WTC11 (cell line): ENCODE measurements at regions not wholly inside any gene's neighbourhood (a gene's known extent, or its start where the extent isn't known, plus 50 kb on each side); places are given as distances from the start of the nearest gene placed in this dataset.

Experiments used
- ATAC-seq: fragments of 200-7000 bp; cut with Tn5 transposase; 2 replicates; pipeline ENCODE4 v1.10.0; 2021; ENCODE audit warnings: mild to moderate bottlenecking, moderate library complexity
- CTCF ChIA-PET: fragments of 300-600 bp; sonication (Branson Sonifier 250); formaldehyde crosslinking; loops from one replicate; lab custom pipeline; 2021; ENCODE audit warnings: antibody characterized with exemption; lab: Charles Lee
- POLR2A ChIA-PET: fragments of 350-600 bp; sonication (Branson Sonifier 250); formaldehyde crosslinking; loops from one replicate; lab custom pipeline; 2021; ENCODE audit warnings: antibody characterized with exemption; lab: Charles Lee
- DNase-seq: peaks from one replicate; pipeline ENCODE4 v3.0.0; 2021; ENCODE audit warnings: low spot score
- H3K27ac Mint-ChIP-seq: 2 replicates; pipeline ENCODE4 v1.8.0; 2021; ENCODE audit warnings: mixed read lengths
- H3K27me3 Mint-ChIP-seq: 2 replicates; pipeline ENCODE4 v1.8.0; 2021; ENCODE audit warnings: low read depth, mild to moderate bottlenecking, moderate library complexity, mixed read lengths
- H3K36me3 Mint-ChIP-seq: 2 replicates; pipeline ENCODE4 v1.8.0; 2021; ENCODE audit warnings: mixed read lengths
- H3K4me1 Mint-ChIP-seq: 2 replicates; pipeline ENCODE4 v1.8.0; 2022; ENCODE audit warnings: mixed read lengths
- H3K4me3 Mint-ChIP-seq: 2 replicates; pipeline ENCODE4 v1.8.0; 2021; ENCODE audit warnings: mild to moderate bottlenecking, moderate library complexity, mixed read lengths
- H3K9me3 Mint-ChIP-seq: 2 replicates; pipeline ENCODE4 v1.8.0; 2021; ENCODE audit warnings: mixed read lengths
- AR ChIP-seq: fragments of 250-450 bp; sonication (Bioruptor Pico); IDR thresholded peaks from 2 replicates; pipeline ENCODE4 v1.9.0; 2021; ENCODE audit warnings: mild to moderate bottlenecking
- ATF3 ChIP-seq: sonication (generic); formaldehyde crosslinking; conservative IDR thresholded peaks from 2 replicates; pipeline ENCODE4 v1.8.1; 2022; ENCODE audit warnings: mild to moderate bottlenecking, missing genetic modification reagents
- CTCF ChIP-seq: fragments of 200-600 bp; IDR thresholded peaks from 2 replicates; pipeline ENCODE4 v1.8.0; 2022; ENCODE audit warnings: antibody characterized with exemption
- E2F4 ChIP-seq: sonication (generic); formaldehyde crosslinking; IDR thresholded peaks from 2 replicates; pipeline ENCODE4 v1.8.1; 2022; ENCODE audit warnings: low read depth, mild to moderate bottlenecking, moderate library complexity, missing genetic modification reagents, borderline replicate concordance
- E2F5 ChIP-seq: sonication (generic); formaldehyde crosslinking; IDR thresholded peaks from 2 replicates; pipeline ENCODE4 v1.8.1; 2022; ENCODE audit warnings: mild to moderate bottlenecking, moderate library complexity, missing genetic modification reagents
- ERG ChIP-seq: fragments of 250-450 bp; sonication (Bioruptor Pico); IDR thresholded peaks from 2 replicates; pipeline ENCODE4 v1.8.0; 2021; ENCODE audit warnings: mild to moderate bottlenecking
- HMGXB4 ChIP-seq: sonication (generic); formaldehyde crosslinking; IDR thresholded peaks from 2 replicates; pipeline ENCODE4 v1.8.1; 2023; ENCODE audit warnings: mild to moderate bottlenecking, moderate library complexity, missing genetic modification reagents
- KAT7 ChIP-seq: sonication (generic); formaldehyde crosslinking; IDR thresholded peaks from 2 replicates; pipeline ENCODE4 v1.8.1; 2023; ENCODE audit warnings: missing genetic modification reagents, mild to moderate bottlenecking, borderline replicate concordance
- MAX ChIP-seq: sonication (generic); formaldehyde crosslinking; IDR thresholded peaks from 2 replicates; pipeline ENCODE4 v1.8.0; 2022; ENCODE audit warnings: mild to moderate bottlenecking, missing genetic modification reagents
- MLX ChIP-seq: sonication (generic); formaldehyde crosslinking; IDR thresholded peaks from 2 replicates; pipeline ENCODE4 v1.8.1; 2023; ENCODE audit warnings: mild to moderate bottlenecking, missing genetic modification reagents, moderate library complexity
- NR1H2 ChIP-seq: sonication (generic); formaldehyde crosslinking; IDR thresholded peaks from 2 replicates; pipeline ENCODE4 v1.9.0; 2021; ENCODE audit warnings: mild to moderate bottlenecking, moderate library complexity, missing genetic modification reagents
- TCF7 ChIP-seq: sonication (generic); formaldehyde crosslinking; IDR thresholded peaks from 2 replicates; pipeline ENCODE4 v1.8.0; 2022; ENCODE audit warnings: mild to moderate bottlenecking, low read depth, missing genetic modification reagents, moderate library complexity
- TEAD4 ChIP-seq: sonication (generic); formaldehyde crosslinking; IDR thresholded peaks from 2 replicates; pipeline ENCODE4 v1.8.0; 2022; ENCODE audit warnings: mild to moderate bottlenecking, missing genetic modification reagents
- USF2 ChIP-seq: sonication (generic); formaldehyde crosslinking; IDR thresholded peaks from 2 replicates; pipeline ENCODE4 v1.8.1; 2023; ENCODE audit warnings: mild to moderate bottlenecking, missing genetic modification reagents, moderate library complexity
- ZBTB43 ChIP-seq: sonication (generic); formaldehyde crosslinking; IDR thresholded peaks from 2 replicates; pipeline ENCODE4 v1.8.1; 2023; ENCODE audit warnings: mild to moderate bottlenecking, missing genetic modification reagents
- ZNF317 ChIP-seq: sonication (generic); formaldehyde crosslinking; IDR thresholded peaks from 2 replicates; pipeline ENCODE4 v1.8.1; 2023; ENCODE audit warnings: low read depth, mild to moderate bottlenecking, moderate library complexity, missing genetic modification reagents, borderline replicate concordance
- ZNF423 ChIP-seq: fragments of 250-450 bp; sonication (Bioruptor Pico); IDR thresholded peaks from 2 replicates; pipeline ENCODE4 v2.1.2; 2022; ENCODE audit warnings: mild to moderate bottlenecking, moderate library complexity
- ZSCAN18 ChIP-seq: fragments of 250-450 bp; sonication (Bioruptor Pico); IDR thresholded peaks from 2 replicates; pipeline ENCODE4 v2.1.2; 2022; ENCODE audit warnings: mild to moderate bottlenecking, moderate library complexity

GRCh38 chr4:179858221-179858620, 2385.0 kb upstream of the TENM3 start (continued):
- no peak for TF ChIP-seq MLX

GRCh38 chr4:179867300-179867878, 2375.8 kb upstream of the TENM3 start:
- peak; percentile 89 for DNase-seq
- H3K27me3 Mint-ChIP-seq = no peaks in the 10 kb centered on the region
- POLR2A ChIA-PET = no interaction called here

More at GRCh38 chr4:179867300-179867878, 2375.8 kb upstream of the TENM3 start:
- H3K9me3 Mint-ChIP-seq = no peaks in the 10 kb centered on the region
- no peak overlapping the region for H3K27ac Mint-ChIP-seq
- CTCF ChIA-PET = interaction anchor here (0.6 to 1.5 kb wide), 16 partner anchors 8 to 802 kb away, joined by 3 to 40 read pairs (median 3); no protein-coding TSS in a partner anchor
- no peak overlapping the region for H3K4me3 Mint-ChIP-seq
- ATAC-seq = peak; percentile 100
- H3K36me3 Mint-ChIP-seq = no peaks in the 10 kb centered on the region
- TF ChIP-seq USF2 (no peak), NR1H2 (no peak), ATF3 (CRISPR knock-in tag) (no peak), E2F4 (no peak), KAT7 (CRISPR knock-in tag) (no peak), TEAD4 (CRISPR knock-in tag) (no peak), E2F5 (CRISPR knock-in tag) (no peak), HMGXB4 (CRISPR knock-in tag) (no peak), CTCF (peak; percentile 75), ZSCAN18 (CRISPR knock-in tag) (peak; percentile 74; the same call in 1 of the 2 replicates), ERG (CRISPR knock-in tag) (no peak), MAX (CRISPR knock-in tag) (no peak), ZBTB43 (no peak), ZNF423 (CRISPR knock-in tag) (no peak), TCF7 (CRISPR knock-in tag) (no peak), ZNF317 (CRISPR knock-in tag) (no peak), AR (CRISPR knock-in tag) (no peak)
- H3K4me1 Mint-ChIP-seq = no peaks in the 10 kb centered on the region
